ENCODE measurements at regions not wholly inside any gene's neighbourhood (a gene's known extent, or its start where the extent isn't known, plus 50 kb on each side); places are given as distances from the start of the nearest gene placed in this dataset.
"Not testable (repeated sequence)": the region's sequence is repeated elsewhere in the genome, so short reads cannot be mapped to it uniquely, and the experiment has no call there.

- not testable (repeated sequence) for DNase-seq
Measured at GRCh38 chr1:2851918-2852317, 50.4 kb upstream of the TTC34 start.

GRCh38 chr1:2853711-2854110, 52.2 kb upstream of the TTC34 start:
- no peak for DNase-seq

GRCh38 chr1:2854151-2854550, 52.7 kb upstream of the TTC34 start:
- no peak for DNase-seq

GRCh38 chr1:2854611-2855010, 53.1 kb upstream of the TTC34 start:
- no peak for DNase-seq

GRCh38 chr1:2855206-2856065, 53.9 kb upstream of the TTC34 start:
- no peak for DNase-seq

- DNase-seq: no peak
Measured at GRCh38 chr1:2856066-2856390, 54.5 kb upstream of the TTC34 start.

GRCh38 chr1:2856676-2857375, 55.3 kb upstream of the TTC34 start:
- DNase-seq: no peak

GRCh38 chr1:2857521-2857920, 56.0 kb upstream of the TTC34 start:
- DNase-seq: no peak

GRCh38 chr1:2858676-2859075, 57.2 kb upstream of the TTC34 start:
- DNase-seq: no peak

GRCh38 chr1:2859219-2859880, 57.9 kb upstream of the TTC34 start:
- no peak for DNase-seq

- no peak for DNase-seq
Measured at GRCh38 chr1:2859881-2860430, 58.5 kb upstream of the TTC34 start.

GRCh38 chr1:2860476-2861142, 59.1 kb upstream of the TTC34 start:
- DNase-seq: no peak

GRCh38 chr1:2861143-2861987, 59.9 kb upstream of the TTC34 start:
- DNase-seq: no peak

- DNase-seq: no peak
Measured at GRCh38 chr1:2861988-2862813, 60.7 kb upstream of the TTC34 start.

- DNase-seq: no peak
Measured at GRCh38 chr1:2862814-2863647, 61.5 kb upstream of the TTC34 start.

- no peak for DNase-seq
Measured at GRCh38 chr1:2863648-2863963, 62.1 kb upstream of the TTC34 start.

GRCh38 chr1:2864203-2864905, 62.9 kb upstream of the TTC34 start:
- DNase-seq: no peak

- no peak for DNase-seq
Measured at GRCh38 chr1:2865000-2865399, 63.5 kb upstream of the TTC34 start.
